SK-N-SH (cell line): ENCODE measurements at regions not wholly inside any gene's neighbourhood (a gene's known extent, or its start where the extent isn't known, plus 50 kb on each side); places are given as distances from the start of the nearest gene placed in this dataset.

ENCODE experiments used
- CTCF ChIA-PET: fragments of 300-600, 350-600 bp; formaldehyde crosslinking; extraction: SDS; loops from one replicate; lab custom pipeline; 2021; lab: Yijun Ruan, JAX
- POLR2A ChIA-PET: fragments of 350-600 bp; sonication (Branson Sonifier 250); formaldehyde crosslinking; extraction: SDS; loops from one replicate; lab custom pipeline; 2020; ENCODE audit warnings: antibody characterized with exemption, inconsistent platforms; lab: Yijun Ruan, JAX
- DNase-seq: peaks from one replicate; pipeline ENCODE4 v3.0.0; 2012
- H2AFZ ChIP-seq: fragments of 200-600 bp; sonication (generic); 2 replicates; pipeline ENCODE4 v1.8.1; 2016; ENCODE audit warnings: antibody characterized with exemption, mild to moderate bottlenecking, low read depth
- H3F3A ChIP-seq: fragments of 200-600 bp; sonication (generic); replicated peaks from 2 replicates; pipeline ENCODE3; 2016; ENCODE audit warnings: antibody characterized with exemption, mild to moderate bottlenecking; ENCODE audit not compliant: insufficient read depth
- H3K27ac ChIP-seq, 2 experiments: fragments of 200-500 bp in 1 of 2; fragments of 200-600 bp in 1 of 2; sonication (Bioruptor generic) in 1 of 2; sonication (generic), shearing (Covaris generic) in 1 of 2; 2 replicates each; pipeline versions ENCODE4 v1.5.1 to v1.6.1; 2014 to 2016; ENCODE audit warnings: low read depth in 2 of 2, inconsistent platforms in 1 of 2, low read length in 1 of 2, mild to moderate bottlenecking in 1 of 2, mixed read lengths in 1 of 2
- H3K27me3 ChIP-seq: fragments of 200-600 bp; sonication (generic), shearing (Covaris generic); 2 replicates; pipeline ENCODE4 v1.6.1; 2016; ENCODE audit warnings: mixed run types; ENCODE audit not compliant: insufficient read depth
- H3K36me3 ChIP-seq, 2 experiments: fragments of 200-500 bp in 1 of 2; fragments of 200-600 bp in 1 of 2; sonication (Bioruptor generic) in 1 of 2; sonication (generic) in 1 of 2; replicated peaks in 1 of 2; 2 replicates each; pipeline versions ENCODE3 to v1.5.1; 2014 to 2016; ENCODE audit warnings: low read length in 1 of 2, mild to moderate bottlenecking in 1 of 2; ENCODE audit not compliant: insufficient read depth in 2 of 2, control insufficient read depth in 1 of 2
- H3K4me1 ChIP-seq, 2 experiments: fragments of 200-500 bp in 1 of 2; fragments of 200-600 bp in 1 of 2; sonication (Bioruptor generic) in 1 of 2; sonication (generic), shearing (Covaris generic) in 1 of 2; 2 replicates each; pipeline versions ENCODE4 v1.5.1 to v1.6.1; 2014 to 2016; ENCODE audit warnings: low read depth in 1 of 2, low read length in 1 of 2, mixed run types in 1 of 2; ENCODE audit not compliant: insufficient read depth in 2 of 2, control insufficient read depth in 1 of 2
- H3K4me2 ChIP-seq: fragments of 200-600 bp; sonication (generic), shearing (Covaris generic); 2 replicates; pipeline ENCODE4 v1.6.1; 2017; ENCODE audit warnings: mixed run types
- H3K4me3 ChIP-seq, 2 experiments: fragments of 200-500 bp in 1 of 2; fragments of 200-600 bp in 1 of 2; sonication (Bioruptor generic) in 1 of 2; sonication (generic), shearing (Covaris generic) in 1 of 2; 2 replicates each; pipeline versions ENCODE4 v1.5.1 to v1.8.1; 2014 to 2016; ENCODE audit warnings: low read depth in 2 of 2, inconsistent platforms in 1 of 2, low read length in 1 of 2, mild to moderate bottlenecking in 1 of 2, mixed read lengths in 1 of 2, moderate library complexity in 1 of 2
- H3K79me2 ChIP-seq: fragments of 200-600 bp; sonication (generic); 2 replicates; pipeline ENCODE4 v1.8.1; 2017; ENCODE audit warnings: mild to moderate bottlenecking; ENCODE audit not compliant: insufficient read depth
- H3K9ac ChIP-seq: fragments of 200-600 bp; sonication (generic); 2 replicates; pipeline ENCODE4 v1.6.1; 2017; ENCODE audit warnings: mixed run types
- H3K9me2 ChIP-seq: fragments of 200-600 bp; sonication (generic); 2 replicates; pipeline ENCODE4 v1.6.1; 2017; ENCODE audit warnings: mixed run types
- H3K9me3 ChIP-seq: fragments of 200-600 bp; sonication (generic); 2 replicates; pipeline ENCODE4 v1.6.1; 2017; ENCODE audit warnings: mixed run types, mild to moderate bottlenecking, moderate library complexity
- H4K20me1 ChIP-seq: fragments of 200-600 bp; sonication (generic); 2 replicates; pipeline ENCODE4 v1.6.1; 2017; ENCODE audit warnings: mild to moderate bottlenecking, mixed run types; ENCODE audit not compliant: insufficient read depth
- CHD2 ChIP-seq: fragments of 150-350 bp; IDR thresholded peaks from 2 replicates; pipeline ENCODE4 v1.6.1; 2018; ENCODE audit warnings: low read length; ENCODE audit not compliant: partially characterized antibody
- ELF1 ChIP-seq: IDR thresholded peaks from 2 replicates; pipeline ENCODE4 v1.4.0; 2012
- EP300 ChIP-seq, 2 experiments: IDR thresholded peaks; 2 replicates each; pipeline versions ENCODE4 v1.4.0 to v1.6.1; 2012; ENCODE audit warnings: borderline replicate concordance in 1 of 2, low read depth in 1 of 2, low read length in 1 of 2
- EZH2phosphoT487 ChIP-seq: fragments of 200-600 bp; sonication (generic); IDR thresholded peaks from 2 replicates; pipeline ENCODE4 v1.6.1; 2017; ENCODE audit warnings: low read depth, mixed run types, mild to moderate bottlenecking, antibody characterized with exemption, moderate library complexity, borderline replicate concordance
- GABPA ChIP-seq: IDR thresholded peaks from 2 replicates; pipeline ENCODE4 v1.4.0; 2012; ENCODE audit warnings: low read depth, mild to moderate bottlenecking
- GATA2 ChIP-seq: sonication (generic); formaldehyde crosslinking; IDR thresholded peaks from 2 replicates; pipeline ENCODE4 v1.5.0; 2020; ENCODE audit warnings: mild to moderate bottlenecking, missing genetic modification reagents
- IRF3 ChIP-seq: fragments of 150-350 bp; IDR thresholded peaks from 2 replicates; pipeline ENCODE4 v1.6.1; 2016; ENCODE audit warnings: mild to moderate bottlenecking, low read depth, low read length
- NFIC ChIP-seq: IDR thresholded peaks from 2 replicates; pipeline ENCODE4 v1.4.0; 2012; ENCODE audit warnings: borderline replicate concordance
- NRF1 ChIP-seq: IDR thresholded peaks from 2 replicates; pipeline ENCODE4 v1.6.1; 2012; ENCODE audit warnings: low read depth, mild to moderate bottlenecking, low read length
- POLR2AphosphoS5 ChIP-seq: IDR thresholded peaks from 2 replicates; pipeline ENCODE4 v1.6.1; 2012; ENCODE audit warnings: low read depth, low read length
- RCOR1 ChIP-seq: fragments of 150-350 bp; IDR thresholded peaks from 2 replicates; pipeline ENCODE4 v1.6.1; 2017; ENCODE audit warnings: antibody characterized with exemption, low read length
- REST ChIP-seq: IDR thresholded peaks from 2 replicates; pipeline ENCODE4 v1.6.1; 2012; ENCODE audit warnings: mild to moderate bottlenecking, low read depth, low read length, moderate library complexity
- RFX5 ChIP-seq: IDR thresholded peaks from 2 replicates; pipeline ENCODE4 v1.6.1; 2012; ENCODE audit warnings: mild to moderate bottlenecking, improper control_type of control experiment, low read length
- USF2 ChIP-seq: fragments of 150-350 bp; IDR thresholded peaks from 2 replicates; pipeline ENCODE4 v1.6.1; 2017; ENCODE audit warnings: antibody characterized with exemption, low read length, low read depth, borderline replicate concordance
- YY1 ChIP-seq: IDR thresholded peaks from 2 replicates; pipeline ENCODE4 v1.4.0; 2012; ENCODE audit warnings: low read depth, mild to moderate bottlenecking
- WGBS: methylation state at CpG from one replicate; pipeline ENCODE4 v1.1.6; 2017; ENCODE audit warnings: low lambda C conversion rate; 5-methylcytosine and 5-hydroxymethylcytosine counted together

- POLR2A ChIA-PET, result no interaction called here
- H3K36me3 ChIP-seq, result no peaks in the 10 kb centered on the region
- no peak overlapping the region for H2AFZ ChIP-seq
- H3K27me3 ChIP-seq, result no peaks in the 10 kb centered on the region
- CTCF ChIA-PET, result no interaction called here
- peaks cover 17% of the 10 kb centered on the region for H3F3A ChIP-seq
- no peak overlapping the region for H3K4me2 ChIP-seq
- H3K79me2 ChIP-seq, result no peaks in the 10 kb centered on the region
- H3K4me1 ChIP-seq, result peaks cover 0 to 5% of the 10 kb centered on the region in 2 experiments; a peak in 1 of 4 replicates
- H4K20me1 ChIP-seq, result no peaks in the 10 kb centered on the region
- H3K9ac ChIP-seq, result no peak overlapping the region
- H3K9me3 ChIP-seq, result no peaks in the 10 kb centered on the region
- no peak for DNase-seq
- H3K9me2 ChIP-seq, result no peaks in the 10 kb centered on the region; the same call in 1 of the 2 replicates
- 16% methylated on average over 2 of the region's 2 CpGs for WGBS
- H3K27ac ChIP-seq, result peak overlapping the region in 1 of 2 experiments; percentile 5; a peak in 1 of 4 replicates
- TF ChIP-seq NRF1 (no peak), CHD2 (no peak), EZH2phosphoT487 (no peak), IRF3 (no peak), POLR2AphosphoS5 (no peak), GABPA (no peak), RFX5 (no peak), USF2 (no peak), REST (no peak), NFIC (no peak), RCOR1 (no peak), EP300 (IDR thresholded peaks at IDR 0.05; ENCODE audit: borderline replicate concordance in 1 of 2, low read depth in 1 of 2, low read length in 1 of 2) (no peak), ELF1 (no peak), YY1 (no peak), GATA2 (CRISPR knock-in tag) (no peak)
- no peak overlapping the region for H3K4me3 ChIP-seq
Observed at GRCh38 chrX:95057341-95057740, 1383.3 kb downstream of the FAM133A start.
